Femur (tissue), 1 donor: ENCODE measurements at regions not wholly inside any gene's neighbourhood (a gene's known extent, or its start where the extent isn't known, plus 50 kb on each side); places are given as distances from the start of the nearest gene placed in this dataset.

Source experiments
- DNase-seq: peaks from one replicate; pipeline ENCODE4 v3.0.0-alpha.2; 2017

- DNase-seq = no peak
These were observed 143.6 kb upstream of the SERP2 start for GRCh38 chr13:44230071-44230470.

GRCh38 chr13:44230736-44231135 lies 142.9 kb upstream of the SERP2 start:
- no peak for DNase-seq

- DNase-seq = no peak
These were observed 141.7 kb upstream of the SERP2 start for GRCh38 chr13:44231786-44232516.

- DNase-seq = no peak
These were observed 140.8 kb upstream of the SERP2 start for GRCh38 chr13:44232774-44233173.

- no peak for DNase-seq
These were observed 139.1 kb upstream of the SERP2 start for GRCh38 chr13:44234566-44234965.

- no peak for DNase-seq
These were observed 137.3 kb upstream of the SERP2 start for GRCh38 chr13:44236370-44236769.

GRCh38 chr13:44236801-44237207 lies 136.8 kb upstream of the SERP2 start:
- DNase-seq = no peak

- peak; percentile 75 for DNase-seq
These were observed 136.3 kb upstream of the SERP2 start for GRCh38 chr13:44237276-44237767.

GRCh38 chr13:44237881-44238421 lies 135.7 kb upstream of the SERP2 start:
- DNase-seq = peak; percentile 82

- DNase-seq = no peak
These were observed 132.9 kb upstream of the SERP2 start for GRCh38 chr13:44240611-44241145.

GRCh38 chr13:44241638-44242037 lies 132.0 kb upstream of the SERP2 start:
- no peak for DNase-seq

- no peak for DNase-seq
These were observed 130.9 kb upstream of the SERP2 start for GRCh38 chr13:44242766-44243165.

GRCh38 chr13:44243198-44243857 lies 130.3 kb upstream of the SERP2 start:
- peak; percentile 58 for DNase-seq

- no peak for DNase-seq
These were observed 129.3 kb upstream of the SERP2 start for GRCh38 chr13:44244288-44244687.

- DNase-seq = peak; percentile 61
These were observed 124.2 kb upstream of the SERP2 start for GRCh38 chr13:44249431-44249836.

- DNase-seq = no peak
These were observed 120.7 kb upstream of the SERP2 start for GRCh38 chr13:44252938-44253337.

GRCh38 chr13:44255771-44256364 lies 117.8 kb upstream of the SERP2 start:
- DNase-seq = no peak

GRCh38 chr13:44257796-44258195 lies 115.8 kb upstream of the SERP2 start:
- no peak for DNase-seq

- no peak for DNase-seq
These were observed 114.3 kb upstream of the SERP2 start for GRCh38 chr13:44259045-44260027.

GRCh38 chr13:44260336-44260735 lies 113.3 kb upstream of the SERP2 start:
- no peak for DNase-seq

GRCh38 chr13:44263751-44264620 lies 109.6 kb upstream of the SERP2 start:
- DNase-seq = no peak
